ENCODE measurements at regions not wholly inside any gene's neighbourhood (a gene's known extent, or its start where the extent isn't known, plus 50 kb on each side); places are given as distances from the start of the nearest gene placed in this dataset.

DNA sequence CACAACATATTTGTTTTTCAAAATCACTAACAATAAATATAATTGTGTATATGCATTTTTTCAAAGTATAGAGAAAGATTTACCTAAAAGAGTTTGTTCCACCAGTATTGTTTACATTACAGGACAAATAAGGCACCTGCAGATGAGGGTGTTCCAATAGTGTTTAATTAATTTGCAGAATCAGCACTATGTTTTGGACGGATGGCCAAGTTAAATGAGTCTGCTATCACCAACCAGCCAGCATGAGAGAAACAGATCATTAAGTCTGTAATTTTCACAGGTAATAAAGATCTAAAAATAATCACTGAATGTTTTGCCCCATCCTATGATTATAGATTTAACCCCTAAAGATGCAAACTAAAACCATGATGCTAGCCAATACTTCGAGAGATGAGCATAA lies 2247.0 kb downstream of the NCAM2 start:
- Histone ChIP-seq H4K20me1 (ENCODE audit: insufficient read depth, low read length) (no peaks in the 10 kb centered on the region), H3K27ac (ENCODE audit: low read depth, low read length) (no peak overlapping the region), H3K4me1 (ENCODE audit: insufficient read depth, low read length) (no peaks in the 10 kb centered on the region), H2AFZ (ENCODE audit: low read length) (no peak overlapping the region), H3K79me2 (ENCODE audit: insufficient read depth, low read length) (no peaks in the 10 kb centered on the region), H3K4me3 (ENCODE audit: insufficient read depth, low read length) (no peak overlapping the region), H3K27me3 (ENCODE audit: insufficient read depth, low read length) (no peaks in the 10 kb centered on the region), H3K9me3 (ENCODE audit: low read depth, low read length) (peaks cover 2% of the 10 kb centered on the region), H3K4me2 (ENCODE audit: insufficient read depth, low read length) (no peak overlapping the region), H3K36me3 (ENCODE audit: insufficient read depth, low read length) (no peaks in the 10 kb centered on the region)
- TF ChIP-seq, protein P1, sequence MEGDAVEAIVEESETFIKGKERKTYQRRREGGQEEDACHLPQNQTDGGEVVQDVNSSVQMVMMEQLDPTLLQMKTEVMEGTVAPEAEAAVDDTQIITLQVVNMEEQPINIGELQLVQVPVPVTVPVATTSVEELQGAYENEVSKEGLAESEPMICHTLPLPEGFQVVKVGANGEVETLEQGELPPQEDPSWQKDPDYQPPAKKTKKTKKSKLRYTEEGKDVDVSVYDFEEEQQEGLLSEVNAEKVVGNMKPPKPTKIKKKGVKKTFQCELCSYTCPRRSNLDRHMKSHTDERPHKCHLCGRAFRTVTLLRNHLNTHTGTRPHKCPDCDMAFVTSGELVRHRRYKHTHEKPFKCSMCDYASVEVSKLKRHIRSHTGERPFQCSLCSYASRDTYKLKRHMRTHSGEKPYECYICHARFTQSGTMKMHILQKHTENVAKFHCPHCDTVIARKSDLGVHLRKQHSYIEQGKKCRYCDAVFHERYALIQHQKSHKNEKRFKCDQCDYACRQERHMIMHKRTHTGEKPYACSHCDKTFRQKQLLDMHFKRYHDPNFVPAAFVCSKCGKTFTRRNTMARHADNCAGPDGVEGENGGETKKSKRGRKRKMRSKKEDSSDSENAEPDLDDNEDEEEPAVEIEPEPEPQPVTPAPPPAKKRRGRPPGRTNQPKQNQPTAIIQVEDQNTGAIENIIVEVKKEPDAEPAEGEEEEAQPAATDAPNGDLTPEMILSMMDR (IDR thresholded peaks at IDR 0.05; ENCODE audit: extremely low read depth, low read depth, low read length): no peak
- no peak for DNase-seq (ENCODE audit: insufficient read length, low spot score, missing footprints)

DNA sequence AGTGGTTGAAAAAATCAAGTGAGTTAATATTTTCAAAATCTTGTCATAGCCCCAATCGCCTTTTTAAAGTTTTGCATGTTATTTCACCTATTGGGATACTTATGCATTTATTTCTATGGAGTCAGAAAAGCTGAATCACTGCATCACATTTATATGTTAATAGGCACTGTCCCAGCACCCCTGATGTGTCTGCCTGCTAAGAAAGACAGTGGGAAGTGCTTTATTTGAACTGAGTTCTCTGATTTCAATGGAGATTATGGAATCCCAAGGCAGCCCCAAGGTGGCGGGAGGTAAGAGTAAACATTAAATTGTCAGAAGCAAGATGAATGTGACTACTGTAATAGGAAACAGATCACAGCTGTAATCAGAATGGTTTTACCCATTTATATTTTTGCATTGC lies 2225.7 kb downstream of the NCAM2 start:
- H3K4me2 ChIP-seq (ENCODE audit: insufficient read depth, low read length): no peak overlapping the region
- H3K79me2 ChIP-seq (ENCODE audit: insufficient read depth, low read length): no peaks in the 10 kb centered on the region
- no peaks in the 10 kb centered on the region for H3K9me3 ChIP-seq (ENCODE audit: low read depth, low read length)
- no peak for DNase-seq (ENCODE audit: insufficient read length, low spot score, missing footprints)
- TF ChIP-seq, protein P1 (IDR thresholded peaks at IDR 0.05; ENCODE audit: extremely low read depth, low read depth, low read length): no peak
- H3K36me3 ChIP-seq (ENCODE audit: insufficient read depth, low read length): no peaks in the 10 kb centered on the region
- H3K4me1 ChIP-seq (ENCODE audit: insufficient read depth, low read length): no peaks in the 10 kb centered on the region
- no peak overlapping the region for H2AFZ ChIP-seq (ENCODE audit: low read length)
- H3K27ac ChIP-seq (ENCODE audit: low read depth, low read length): no peak overlapping the region
- no peak overlapping the region for H3K4me3 ChIP-seq (ENCODE audit: insufficient read depth, low read length)
- no peaks in the 10 kb centered on the region for H4K20me1 ChIP-seq (ENCODE audit: insufficient read depth, low read length)
- H3K27me3 ChIP-seq (ENCODE audit: insufficient read depth, low read length): no peaks in the 10 kb centered on the region

DNA sequence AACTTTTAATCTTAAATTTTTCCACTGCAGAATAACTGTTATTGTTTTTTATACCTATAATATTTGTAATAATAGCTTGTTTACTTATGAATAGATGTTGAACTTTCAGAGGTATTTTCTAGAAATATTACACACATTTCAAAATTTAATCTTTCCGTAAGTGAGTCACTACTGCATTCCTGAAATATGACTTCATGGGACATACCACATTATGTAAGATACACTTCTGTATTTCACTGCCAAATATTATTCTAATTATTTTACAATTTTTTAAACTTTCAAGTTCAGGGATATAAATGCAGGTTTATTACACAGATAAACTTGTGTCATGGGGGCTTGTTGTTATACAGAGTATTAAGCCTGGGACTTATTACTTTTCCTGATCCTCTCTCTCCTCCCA lies 2220.5 kb downstream of the NCAM2 start:
- DNase-seq (ENCODE audit: insufficient read length, low spot score, missing footprints): no peak
- Histone ChIP-seq H3K27me3 (ENCODE audit: insufficient read depth, low read length) (no peaks in the 10 kb centered on the region), H4K20me1 (ENCODE audit: insufficient read depth, low read length) (no peaks in the 10 kb centered on the region), H3K4me2 (ENCODE audit: insufficient read depth, low read length) (no peak overlapping the region), H2AFZ (ENCODE audit: low read length) (no peak overlapping the region), H3K4me3 (ENCODE audit: insufficient read depth, low read length) (no peak overlapping the region), H3K9me3 (ENCODE audit: low read depth, low read length) (no peaks in the 10 kb centered on the region), H3K36me3 (ENCODE audit: insufficient read depth, low read length) (no peaks in the 10 kb centered on the region), H3K27ac (ENCODE audit: low read depth, low read length) (no peak overlapping the region), H3K79me2 (ENCODE audit: insufficient read depth, low read length) (no peaks in the 10 kb centered on the region), H3K4me1 (ENCODE audit: insufficient read depth, low read length) (no peaks in the 10 kb centered on the region)
- TF ChIP-seq, protein P1 (IDR thresholded peaks at IDR 0.05; ENCODE audit: extremely low read depth, low read depth, low read length): no peak

DNA sequence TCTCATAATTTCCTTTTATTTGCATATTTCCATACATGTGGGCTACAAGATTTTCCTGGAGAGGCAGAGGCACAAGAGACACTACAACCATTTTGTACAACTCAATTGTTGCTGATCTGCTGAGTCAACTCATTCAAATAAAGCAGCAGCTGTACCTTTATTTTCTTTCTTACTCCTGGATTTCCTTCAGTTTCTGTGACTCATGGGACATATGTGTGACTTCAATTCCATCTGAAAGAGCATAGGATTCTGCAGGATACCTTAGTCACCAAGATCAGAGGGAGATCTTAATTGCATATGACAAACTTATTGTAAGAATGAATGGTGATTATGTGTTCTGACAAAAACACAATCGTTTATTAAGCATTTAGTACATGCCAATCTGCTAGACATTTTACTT lies 2219.4 kb downstream of the NCAM2 start:
- no peaks in the 10 kb centered on the region for H3K27me3 ChIP-seq (ENCODE audit: insufficient read depth, low read length)
- no peak for DNase-seq (ENCODE audit: insufficient read length, low spot score, missing footprints)
- peaks cover 3% of the 10 kb centered on the region for H3K9me3 ChIP-seq (ENCODE audit: low read depth, low read length)
- H3K79me2 ChIP-seq (ENCODE audit: insufficient read depth, low read length): no peaks in the 10 kb centered on the region
- no peak overlapping the region for H3K27ac ChIP-seq (ENCODE audit: low read depth, low read length)
- no peak overlapping the region for H3K4me2 ChIP-seq (ENCODE audit: insufficient read depth, low read length)
- H3K4me3 ChIP-seq (ENCODE audit: insufficient read depth, low read length): no peak overlapping the region
- no peak overlapping the region for H2AFZ ChIP-seq (ENCODE audit: low read length)
- no peaks in the 10 kb centered on the region for H3K36me3 ChIP-seq (ENCODE audit: insufficient read depth, low read length)
- no peaks in the 10 kb centered on the region for H3K4me1 ChIP-seq (ENCODE audit: insufficient read depth, low read length)
- TF ChIP-seq, protein P1 (IDR thresholded peaks at IDR 0.05; ENCODE audit: extremely low read depth, low read depth, low read length): no peak
- no peaks in the 10 kb centered on the region for H4K20me1 ChIP-seq (ENCODE audit: insufficient read depth, low read length)
